GM12874 (cell line): ENCODE measurements at regions not wholly inside any gene's neighbourhood (a gene's known extent, or its start where the extent isn't known, plus 50 kb on each side); places are given as distances from the start of the nearest gene placed in this dataset.

Experiments used
- CTCF ChIP-seq: IDR thresholded peaks from 2 replicates; pipeline ENCODE4 v1.5.1; 2011; ENCODE audit warnings: low read depth, mild to moderate bottlenecking, control low read depth, low read length, moderate library complexity; ENCODE audit not compliant: insufficient read depth

DNA sequence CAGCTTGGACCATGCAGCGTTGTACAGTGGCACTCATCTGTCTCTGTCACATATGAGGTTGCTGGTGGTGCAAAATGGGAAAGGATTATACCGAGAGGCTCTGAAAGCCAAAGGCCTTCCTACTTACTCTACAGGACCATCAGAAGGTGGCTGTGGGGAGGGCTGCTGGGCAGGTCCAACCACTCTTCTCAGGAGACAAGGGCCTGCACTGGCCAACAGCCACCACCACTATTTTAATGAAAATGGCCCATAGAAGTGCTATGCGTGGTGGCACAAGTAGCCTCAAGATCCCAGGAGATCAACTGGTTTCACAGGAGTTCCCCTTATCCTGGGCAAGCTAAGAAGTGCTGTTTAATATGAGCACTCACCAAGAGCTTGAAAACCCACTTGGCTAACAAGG lies 52.3 kb downstream of the MRPL57 start:
- no peak for TF ChIP-seq CTCF

DNA sequence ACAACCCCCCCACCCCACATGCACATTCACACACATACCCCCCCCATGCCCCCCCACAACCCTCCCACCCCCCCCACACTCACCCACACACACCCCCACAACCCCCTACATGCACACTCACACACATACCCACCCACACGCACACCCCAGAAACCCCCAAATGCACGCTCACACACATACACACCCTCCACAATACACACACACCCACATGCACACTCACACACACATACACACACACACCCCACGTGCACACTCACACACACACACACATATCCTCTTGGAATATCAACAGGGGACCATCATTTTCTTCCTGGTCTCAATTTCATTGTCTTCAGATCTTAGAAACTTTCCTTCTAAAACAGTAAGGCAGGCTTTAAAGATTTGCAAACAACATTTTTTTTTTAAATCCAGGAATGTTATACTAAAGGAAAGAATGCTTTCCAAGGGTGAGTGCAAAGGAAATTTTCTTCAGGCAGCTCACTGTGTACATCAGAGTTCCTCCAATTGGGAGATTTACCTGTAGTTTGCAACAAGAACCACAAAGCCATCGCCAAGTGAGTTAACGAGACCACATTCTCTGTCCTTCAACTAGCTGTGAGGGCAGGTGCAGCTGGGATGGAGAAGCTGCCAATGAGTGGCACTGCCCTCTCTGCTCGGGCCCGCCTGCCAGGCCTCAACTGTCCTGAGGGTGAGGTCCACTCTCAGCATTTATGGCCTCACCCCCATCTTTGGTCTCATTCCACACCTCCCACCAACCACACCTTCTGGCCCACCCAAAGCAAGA lies 53.0 kb downstream of the MRPL57 start:
- TF ChIP-seq CTCF: no peak

DNA sequence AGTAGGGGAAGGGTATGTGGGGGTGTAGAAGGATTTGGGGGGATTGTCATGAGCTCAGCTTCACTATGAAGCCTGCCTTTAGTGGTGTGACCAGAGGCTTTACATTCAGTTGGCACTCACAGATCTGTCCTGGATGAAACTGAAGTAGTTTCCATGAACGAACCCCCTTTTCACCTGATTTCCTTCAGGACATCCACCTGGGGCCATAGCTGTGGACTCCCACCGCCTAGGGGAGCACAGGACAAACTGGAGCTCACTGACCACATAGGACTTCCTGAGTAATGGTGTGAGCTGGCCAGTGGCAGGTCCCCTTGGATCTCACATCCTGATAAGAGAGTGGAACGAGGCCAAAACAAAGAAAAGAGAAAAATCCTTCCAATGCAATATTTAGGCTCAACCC lies 54.1 kb downstream of the MRPL57 start:
- TF ChIP-seq CTCF: no peak

GRCh38 chr13:21231426-21231940 lies 55.0 kb downstream of the MRPL57 start:
- TF ChIP-seq CTCF: no peak

DNA sequence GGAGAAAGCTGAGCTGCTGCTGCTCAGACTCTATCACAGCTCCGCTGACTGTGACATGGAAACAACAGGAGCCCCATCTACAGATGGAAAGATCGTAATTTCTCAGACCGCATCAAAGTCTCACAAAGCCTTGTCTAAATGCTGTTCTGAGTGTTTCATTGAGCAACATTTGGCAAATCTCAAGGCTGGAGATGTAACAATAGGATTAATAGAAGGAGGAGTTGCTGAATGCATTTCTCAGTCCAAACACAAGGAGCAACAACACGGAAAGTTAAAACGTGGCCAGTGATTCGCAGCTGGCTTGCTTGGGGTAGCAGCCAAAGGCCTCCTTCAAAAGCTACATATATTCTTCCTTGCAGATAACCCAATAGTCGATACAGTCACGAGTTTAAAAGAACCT lies 55.7 kb downstream of the MRPL57 start:
- TF ChIP-seq CTCF: no peak

GRCh38 chr13:21232599-21232998 lies 56.1 kb downstream of the MRPL57 start:
- TF ChIP-seq CTCF: no peak

DNA sequence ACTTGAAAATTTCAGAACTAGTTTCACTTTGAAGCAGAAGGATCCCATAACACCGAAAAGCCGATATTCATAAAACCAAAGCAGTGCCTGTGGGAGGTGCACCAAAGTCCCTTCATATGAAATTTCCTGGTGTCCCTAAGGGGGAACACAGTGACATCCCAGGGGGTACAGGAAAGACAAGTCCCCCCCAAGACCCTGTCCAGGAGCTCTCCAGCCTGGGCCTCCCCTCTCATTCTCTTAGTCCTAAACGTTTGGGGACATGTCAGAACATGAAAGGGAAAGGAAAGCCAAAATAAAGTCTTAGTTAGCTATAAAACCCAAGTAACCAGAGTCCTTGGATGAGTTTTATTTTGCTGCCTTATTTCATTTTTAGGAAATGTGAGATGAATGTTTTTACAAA lies 56.6 kb downstream of the MRPL57 start:
- no peak for TF ChIP-seq CTCF
